H1 (cell line): ENCODE measurements at regions not wholly inside any gene's neighbourhood (a gene's known extent, or its start where the extent isn't known, plus 50 kb on each side); places are given as distances from the start of the nearest gene placed in this dataset.

ENCODE experiments used
- CTCF ChIA-PET: fragments of 300-600 bp; sonication (Branson Sonifier 250); formaldehyde crosslinking; loops from one replicate; lab custom pipeline; 2021; ENCODE audit not compliant: partially characterized antibody; lab: Charles Lee
- POLR2A ChIA-PET: fragments of 300-600 bp; sonication (Branson Sonifier 250); formaldehyde crosslinking; loops from one replicate; lab custom pipeline; 2021; ENCODE audit warnings: inconsistent platforms; ENCODE audit not compliant: partially characterized antibody; lab: Charles Lee
- DNase-seq, 2 experiments: peaks; one replicate each; pipeline versions ENCODE4 v3.0.0 to v3.0.0-alpha.2; 2010 to 2022; ENCODE audit warnings: low spot score in 2 of 2, low read depth in 1 of 2, mixed read lengths in 1 of 2
- FAIRE-seq: peaks from 2 replicates; lab custom pipeline; 2011; peaks lifted over from hg19 to GRCh38; lab: Jason Lieb, UNC
- H2AFZ ChIP-seq: 2 replicates; pipeline ENCODE4 v1.8.1; 2012; ENCODE audit warnings: low read length, inconsistent platforms
- H2AK5ac ChIP-seq: 2 replicates; pipeline ENCODE4 v1.6.1; 2013; ENCODE audit warnings: low read depth, low read length
- H2BK120ac ChIP-seq: replicated peaks from 2 replicates; pipeline ENCODE3; 2013; ENCODE audit warnings: low read depth, low read length, inconsistent platforms
- H2BK12ac ChIP-seq: 2 replicates; pipeline ENCODE4 v1.6.1; 2013; ENCODE audit warnings: low read depth, low read length
- H2BK15ac ChIP-seq: 2 replicates; pipeline ENCODE4 v1.6.1; 2013; ENCODE audit warnings: low read length
- H2BK20ac ChIP-seq: 2 replicates; pipeline ENCODE4 v1.6.1; 2013; ENCODE audit warnings: low read length
- H2BK5ac ChIP-seq: 2 replicates; pipeline ENCODE4 v1.6.1; 2013; ENCODE audit warnings: low read depth, low read length
- H3K14ac ChIP-seq: 2 replicates; pipeline ENCODE4 v1.6.1; 2013; ENCODE audit warnings: inconsistent platforms; ENCODE audit not compliant: insufficient read length
- H3K18ac ChIP-seq: 2 replicates; pipeline ENCODE4 v1.6.1; 2013; ENCODE audit warnings: low read length; ENCODE audit errors: extremely low read depth
- H3K23ac ChIP-seq: 2 replicates; pipeline ENCODE4 v1.6.1; 2013; ENCODE audit warnings: inconsistent platforms; ENCODE audit not compliant: insufficient read length
- H3K23me2 ChIP-seq: 2 replicates; pipeline ENCODE4 v1.6.1; 2013; ENCODE audit warnings: low read depth, low read length
- H3K27ac ChIP-seq: 2 replicates; pipeline ENCODE4 v1.6.1; 2011; ENCODE audit warnings: low read depth, low read length, inconsistent platforms
- H3K27me3 ChIP-seq, 4 experiments: replicated peaks in 1 of 4; 1 replicate in 1 of 4; 2 replicates in 3 of 4; pipeline versions ENCODE4 v1.6.1 to v1.8.1; 2011 to 2013; ENCODE audit warnings: low read length in 3 of 4, mild to moderate bottlenecking in 3 of 4, inconsistent platforms in 2 of 4, mixed read lengths in 2 of 4, moderate library complexity in 1 of 4; ENCODE audit not compliant: control insufficient read depth in 3 of 4, insufficient read depth in 3 of 4; ENCODE audit errors: extremely low read depth in 1 of 4
- H3K36me3 ChIP-seq, 4 experiments: 2 replicates each; pipeline versions ENCODE4 v1.6.1 to v1.8.1; 2011 to 2013; ENCODE audit warnings: mild to moderate bottlenecking in 4 of 4, low read length in 3 of 4, moderate library complexity in 2 of 4, control low read depth in 1 of 4, inconsistent platforms in 1 of 4; ENCODE audit not compliant: insufficient read depth in 4 of 4, control insufficient read depth in 2 of 4
- H3K4ac ChIP-seq: replicated peaks from 2 replicates; pipeline ENCODE3; 2013; ENCODE audit warnings: low read length, low read depth, mixed read lengths, inconsistent platforms; ENCODE audit not compliant: insufficient read length
- H3K4me1 ChIP-seq, 4 experiments: replicated peaks in 1 of 4; 1 replicate in 1 of 4; 2 replicates in 3 of 4; pipeline versions ENCODE4 v1.6.1 to v1.8.1; 2011 to 2013; ENCODE audit warnings: low read length in 3 of 4, inconsistent platforms in 2 of 4, mixed read lengths in 1 of 4; ENCODE audit not compliant: insufficient read depth in 4 of 4, control insufficient read depth in 3 of 4
- H3K4me2 ChIP-seq, 2 experiments: 2 replicates each; pipeline versions ENCODE4 v1.6.1 to v1.8.1; 2011 to 2013; ENCODE audit warnings: low read depth in 2 of 2, low read length in 2 of 2, control low read depth in 1 of 2, inconsistent platforms in 1 of 2, mild to moderate bottlenecking in 1 of 2; ENCODE audit not compliant: insufficient read depth in 1 of 2
- H3K4me3 ChIP-seq, 4 experiments: fragments of 200-600, 300-600 bp in 1 of 4; sonication (generic), shearing (Covaris generic), sonication (Bioruptor Twin) in 1 of 4; 2 replicates each; pipeline versions ENCODE4 v1.5.1 to v1.8.1; 2011 to 2016; ENCODE audit warnings: low read length in 4 of 4, low read depth in 3 of 4, control low read depth in 2 of 4, inconsistent platforms in 2 of 4, mild to moderate bottlenecking in 2 of 4, mixed read lengths in 1 of 4, moderate library complexity in 1 of 4; ENCODE audit not compliant: insufficient read depth in 2 of 4; ENCODE audit errors: extremely low read depth in 1 of 4
- H3K56ac ChIP-seq: replicated peaks from 2 replicates; pipeline ENCODE3; 2013; ENCODE audit warnings: low read depth, mild to moderate bottlenecking, mixed read lengths, low read length, inconsistent platforms; ENCODE audit not compliant: insufficient read length
- H3K79me1 ChIP-seq: 2 replicates; pipeline ENCODE4 v1.6.1; 2013; ENCODE audit warnings: low read depth, low read length, control low read depth
- H3K79me2 ChIP-seq, 2 experiments: 2 replicates each; pipeline versions ENCODE4 v1.6.1 to v1.8.1; 2012 to 2013; ENCODE audit warnings: low read length in 2 of 2, mild to moderate bottlenecking in 2 of 2, inconsistent platforms in 1 of 2; ENCODE audit not compliant: insufficient read depth in 2 of 2, control insufficient read depth in 1 of 2
- H3K9ac ChIP-seq, 4 experiments: replicated peaks in 1 of 4; 1 replicate in 1 of 4; 2 replicates in 3 of 4; pipeline versions ENCODE4 v1.6.1 to v1.8.1; 2011 to 2013; ENCODE audit warnings: low read depth in 3 of 4, low read length in 3 of 4, control low read depth in 2 of 4, mild to moderate bottlenecking in 2 of 4, moderate library complexity in 2 of 4, inconsistent platforms in 1 of 4; ENCODE audit errors: extremely low read depth in 1 of 4
- H3K9me3 ChIP-seq, 2 experiments: 2 replicates each; pipeline versions ENCODE4 v1.6.1 to v1.8.1; 2012 to 2013; ENCODE audit warnings: mild to moderate bottlenecking in 2 of 2, moderate library complexity in 2 of 2, control low read depth in 1 of 2, inconsistent platforms in 1 of 2, low read depth in 1 of 2, low read length in 1 of 2, mixed read lengths in 1 of 2; ENCODE audit not compliant: insufficient read depth in 2 of 2
- H4K20me1 ChIP-seq, 2 experiments: replicated peaks in 1 of 2; 2 replicates each; pipeline versions ENCODE3 to v1.8.1; 2011 to 2013; ENCODE audit warnings: inconsistent platforms in 2 of 2, low read length in 2 of 2, mild to moderate bottlenecking in 1 of 2; ENCODE audit not compliant: insufficient read depth in 2 of 2, control insufficient read depth in 1 of 2
- H4K5ac ChIP-seq: 2 replicates; pipeline ENCODE4 v1.6.1; 2013; ENCODE audit warnings: low read length, low read depth, mixed read lengths, inconsistent platforms; ENCODE audit not compliant: insufficient read length
- H4K8ac ChIP-seq: 2 replicates; pipeline ENCODE4 v1.8.0; 2013; ENCODE audit warnings: mild to moderate bottlenecking, moderate library complexity, low read length, inconsistent platforms; ENCODE audit not compliant: insufficient read depth; ENCODE audit errors: extremely low read depth
- H4K91ac ChIP-seq: replicated peaks from 2 replicates; pipeline ENCODE3; 2013; ENCODE audit warnings: low read length, mixed read lengths, inconsistent platforms; ENCODE audit not compliant: insufficient read length
- NRF1 ChIP-seq: IDR thresholded peaks from 2 replicates; pipeline ENCODE4 v1.6.1; 2011; ENCODE audit warnings: mild to moderate bottlenecking, low read depth, low read length, improper control_type of control experiment
- RNF2 ChIP-seq: fragments of 200-900, 300-1000 bp; sonication (generic); IDR thresholded peaks from 2 replicates; pipeline ENCODE4 v1.7.1; 2016; ENCODE audit warnings: borderline replicate concordance, low read depth, mild to moderate bottlenecking, antibody characterized with exemption, low read length; ENCODE audit not compliant: poor library complexity, severe bottlenecking; ENCODE audit errors: missing control alignments
- TCF12 ChIP-seq: IDR thresholded peaks from 2 replicates; pipeline ENCODE4 v1.6.1; 2011; ENCODE audit warnings: low read depth, mild to moderate bottlenecking, low read length
- WGBS, 2 experiments: shearing (Covaris generic) in 1 of 2; methylation state at CpG; one replicate each; pipeline versions ENCODE4 v1.1.6 to v1.1.7; 2013 to 2015; ENCODE audit warnings: low lambda C conversion rate in 2 of 2, mixed read lengths in 2 of 2, inconsistent platforms in 1 of 2, low coverage in 1 of 2, missing lambda C conversion rate in 1 of 2; ENCODE audit not compliant: insufficient replicate concordance in 2 of 2, insufficient coverage in 1 of 2, insufficient read length in 1 of 2; ENCODE audit errors: extremely low coverage in 1 of 2, missing lambda C conversion rate in 1 of 2; 5-methylcytosine and 5-hydroxymethylcytosine counted together

- Histone ChIP-seq H4K20me1 (peaks cover 0 to 7% of the 10 kb centered on the region in 2 experiments), H2BK15ac (no peak overlapping the region), H3K18ac (no peak overlapping the region), H3K4me1 (no peaks in the 10 kb centered on the region), H2BK5ac (no peak overlapping the region), H3K4me2 (no peak overlapping the region), H3K79me1 (no peaks in the 10 kb centered on the region), H3K9ac (no peak overlapping the region), H3K56ac (no peak overlapping the region), H3K4me3 (no peak overlapping the region), H2BK120ac (no peak overlapping the region), H4K5ac (no peak overlapping the region), H3K79me2 (peaks cover 0 to 8% of the 10 kb centered on the region in 2 experiments; a peak in 2 of 4 replicates), H2BK20ac (no peak overlapping the region), H3K36me3 (no peaks in the 10 kb centered on the region; a peak in 1 of 8 replicates), H3K27ac (no peak overlapping the region), H4K91ac (no peak overlapping the region), H3K27me3 (no peaks in the 10 kb centered on the region), H2BK12ac (no peak overlapping the region), H2AK5ac (no peak overlapping the region), H3K14ac (no peak overlapping the region), H2AFZ (no peak overlapping the region), H3K4ac (no peak overlapping the region), H3K23ac (no peak overlapping the region), H3K9me3 (no peaks in the 10 kb centered on the region), H4K8ac (no peak overlapping the region), H3K23me2 (peaks cover 7% of the 10 kb centered on the region)
- 86% methylated on average over 6 of the region's 8 CpGs; no CpG with 5 or more reads in 1 of the 2 experiments for WGBS, 2 experiments
- TF ChIP-seq TCF12 (no peak), NRF1 (no peak), RNF2 (no peak)
- CTCF ChIA-PET: interaction anchor here (1.1 kb wide), 1 partner anchor 176 kb away, joined by 3 read pairs; no protein-coding TSS in a partner anchor
- FAIRE-seq: no peak
- no peak for DNase-seq
- POLR2A ChIA-PET: no interaction called here
Observed at GRCh38 chr13:111789011-111789410, 277.9 kb upstream of the SOX1 start.
